GM12878 (cell line): ENCODE measurements at regions not wholly inside any gene's neighbourhood (a gene's known extent, or its start where the extent isn't known, plus 50 kb on each side); places are given as distances from the start of the nearest gene placed in this dataset.

Experiments
- ATAC-seq: fragments of 200-7000 bp; cut with Tn5 transposase; 3 replicates; pipeline ENCODE4 v1.9.1; 2020; ENCODE audit warnings: mild to moderate bottlenecking, moderate library complexity
- BruUV-seq: library from RNA; stranded (reverse); fragments of 400-500 nt; replicated peaks from 2 replicates; lab custom pipeline; 2021; lab: Mats Ljungman, UMichigan
- CTCF ChIA-PET: fragments of 300-600 bp; sonication (Branson Sonifier 250); formaldehyde crosslinking; extraction: SDS; loops from one replicate; lab custom pipeline; 2021; ENCODE audit warnings: inconsistent platforms; lab: Yijun Ruan, JAX
- POLR2A ChIA-PET: fragments of 350-600 bp; formaldehyde crosslinking; extraction: SDS; loops from one replicate; lab custom pipeline; 2021; ENCODE audit warnings: inconsistent platforms; lab: Charles Lee
- RAD21 ChIA-PET: fragments of 300-600 bp; sonication (Branson Sonifier 250); formaldehyde crosslinking; loops from one replicate; lab custom pipeline; 2023; ENCODE audit warnings: antibody characterized with exemption; ENCODE audit not compliant: unreplicated experiment; lab: Charles Lee
- SMC1A ChIA-PET: fragments of 300-600 bp; sonication (Branson Sonifier 250); formaldehyde crosslinking; loops from one replicate; lab custom pipeline; 2023; ENCODE audit not compliant: unreplicated experiment, uncharacterized antibody; lab: Charles Lee
- DNase-seq: peaks from one replicate; pipeline ENCODE4 v3.0.0-alpha.2; 2011; ENCODE audit warnings: low read depth, low spot score
- FAIRE-seq: peaks from 3 replicates; lab custom pipeline; 2011; peaks lifted over from hg19 to GRCh38; lab: Jason Lieb, UNC
- H2AFZ ChIP-seq: 2 replicates; pipeline ENCODE4 v1.6.0; 2011; ENCODE audit warnings: low read depth, low read length, control low read depth; ENCODE audit not compliant: control insufficient read depth
- H3K27ac ChIP-seq: 2 replicates; pipeline ENCODE4 v1.5.1; 2011; ENCODE audit warnings: control low read depth; ENCODE audit not compliant: control insufficient read depth, insufficient read depth
- H3K27me3 ChIP-seq, 2 experiments: replicated peaks in 1 of 2; 2 replicates each; pipeline versions ENCODE4 v1.6.0 to v1.6.1; 2011; ENCODE audit warnings: low read length in 1 of 2; ENCODE audit not compliant: control insufficient read depth in 2 of 2, insufficient read depth in 2 of 2
- H3K36me3 ChIP-seq, 2 experiments: 2 replicates each; pipeline ENCODE4 v1.5.1; 2011; ENCODE audit warnings: low read length in 1 of 2; ENCODE audit not compliant: control insufficient read depth in 2 of 2, insufficient read depth in 2 of 2
- H3K4me1 ChIP-seq: 2 replicates; pipeline ENCODE4 v1.6.1; 2011; ENCODE audit warnings: mild to moderate bottlenecking, low read length, moderate library complexity, mixed read lengths; ENCODE audit not compliant: control insufficient read depth, insufficient read depth
- H3K4me2 ChIP-seq: 2 replicates; pipeline ENCODE4 v1.6.0; 2011; ENCODE audit warnings: control low read depth; ENCODE audit not compliant: control insufficient read depth, insufficient read depth
- H3K4me3 ChIP-seq: fragments of 200-600 bp; sonication (generic); 2 replicates; pipeline ENCODE4 v1.5.1; 2016
- H3K79me2 ChIP-seq: 2 replicates; pipeline ENCODE4 v1.6.0; 2011; ENCODE audit warnings: low read length; ENCODE audit not compliant: control insufficient read depth, insufficient read depth
- H3K9ac ChIP-seq: 2 replicates; pipeline ENCODE4 v1.8.0; 2011; ENCODE audit warnings: low read length, control low read depth, mixed read lengths; ENCODE audit not compliant: control insufficient read depth, insufficient read depth
- H3K9me3 ChIP-seq: replicated peaks from 3 replicates; pipeline ENCODE4 v1.5.1; 2011; ENCODE audit warnings: mild to moderate bottlenecking, low read length; ENCODE audit not compliant: control insufficient read depth, insufficient read depth
- H4K20me1 ChIP-seq: 2 replicates; pipeline ENCODE4 v1.6.0; 2011; ENCODE audit not compliant: control insufficient read depth, insufficient read depth
- EZH2 ChIP-seq: IDR thresholded peaks from 2 replicates; pipeline ENCODE4 v1.6.1; 2012; ENCODE audit warnings: low read depth, mild to moderate bottlenecking, control low read depth, inconsistent platforms, low read length, borderline replicate concordance; ENCODE audit not compliant: control insufficient read depth
- MAX ChIP-seq: IDR thresholded peaks from 2 replicates; pipeline ENCODE4 v1.6.1; 2012; ENCODE audit warnings: low read depth, low read length, improper control_type of control experiment
- NR2C2 ChIP-seq: IDR thresholded peaks from 2 replicates; pipeline ENCODE4 v1.6.1; 2011; ENCODE audit warnings: borderline replicate concordance, low read depth; ENCODE audit not compliant: control insufficient read depth, insufficient read length
- PKNOX1 ChIP-seq: fragments of 450-650 bp; IDR thresholded peaks from 2 replicates; pipeline ENCODE4 v1.6.1; 2016; ENCODE audit warnings: mild to moderate bottlenecking
- RCOR1 ChIP-seq: conservative IDR thresholded peaks from 2 replicates; pipeline ENCODE4 v1.6.1; 2012; ENCODE audit warnings: low read depth, low read length, improper control_type of control experiment
- SMAD5 ChIP-seq: IDR thresholded peaks from 2 replicates; pipeline ENCODE4 v1.6.1; 2016; ENCODE audit warnings: antibody characterized with exemption, low read depth
- SUPT20H ChIP-seq: IDR thresholded peaks from 2 replicates; pipeline ENCODE4 v1.6.1; 2011; ENCODE audit warnings: low read depth, mild to moderate bottlenecking, low read length, moderate library complexity, borderline replicate concordance; ENCODE audit not compliant: control insufficient read depth
- USF2 ChIP-seq: IDR thresholded peaks from 2 replicates; pipeline ENCODE4 v1.6.1; 2011; ENCODE audit warnings: low read depth, low read length, improper control_type of control experiment, borderline replicate concordance
- ZBTB33 ChIP-seq: fragments of 450-650 bp; IDR thresholded peaks from 2 replicates; pipeline ENCODE4 v1.6.1; 2017; ENCODE audit warnings: mild to moderate bottlenecking
- ZNF622 ChIP-seq: fragments of 450-650 bp; IDR thresholded peaks from 2 replicates; pipeline ENCODE4 v1.6.1; 2017; ENCODE audit warnings: mild to moderate bottlenecking, inconsistent platforms
- ZNF687 ChIP-seq: fragments of 450-650 bp; IDR thresholded peaks from 2 replicates; pipeline ENCODE4 v1.6.1; 2017; ENCODE audit warnings: mild to moderate bottlenecking, moderate library complexity
- ZSCAN29 ChIP-seq: fragments of 450-650 bp; IDR thresholded peaks from 2 replicates; pipeline ENCODE4 v1.6.1; 2017; ENCODE audit warnings: mild to moderate bottlenecking, moderate library complexity
- WGBS: methylation state at CpG from one replicate; pipeline ENCODE4 v1.1.6; 2016; ENCODE audit warnings: low lambda C conversion rate; ENCODE audit not compliant: insufficient replicate concordance, insufficient coverage; ENCODE audit errors: missing lambda C conversion rate; 5-methylcytosine and 5-hydroxymethylcytosine counted together
- in situ Hi-C: fragments of 300-500 bp; cut with MboI; formaldehyde crosslinking; loops from 9 replicates; pipeline ENCODE4 v1.14.3; 2018; ENCODE audit warnings: mixed read lengths
- intact Hi-C: fragments of 100-400 bp; cut with micrococcal nuclease; formaldehyde crosslinking; loops from one replicate; pipeline ENCODE4 v1.14.2; 2022; ENCODE audit not compliant: unreplicated experiment

GRCh38 chr10:128848810-128849209 is 618.2 kb upstream of the MGMT start (continued):
- no peak for TF ChIP-seq PKNOX1

- RAD21 ChIA-PET, result no interaction called here
- DNase-seq, result no peak
- POLR2A ChIA-PET, result interaction anchor here (0.6 kb wide), 1 partner anchor 189 kb away, joined by 3 read pairs; no protein-coding TSS in a partner anchor
- Histone ChIP-seq H3K27me3 (no peaks in the 10 kb centered on the region), H3K9me3 (no peaks in the 10 kb centered on the region), H3K4me2 (no peak overlapping the region), H4K20me1 (no peaks in the 10 kb centered on the region), H3K27ac (no peak overlapping the region), H2AFZ (no peak overlapping the region), H3K36me3 (no peaks in the 10 kb centered on the region), H3K9ac (no peak overlapping the region), H3K4me1 (no peaks in the 10 kb centered on the region), H3K4me3 (no peak overlapping the region), H3K79me2 (no peaks in the 10 kb centered on the region)
- no TSS peak for BruUV-seq
- in situ Hi-C loops, result no loop called here
- SMC1A ChIA-PET, result no interaction called here
- no peak for ATAC-seq
- FAIRE-seq, result no peak
- CTCF ChIA-PET, result no interaction called here
- 20% methylated on average over 8 of the region's 8 CpGs for WGBS
- intact Hi-C loops, result loop anchor here (10.0 kb wide), 1 partner anchor 586 kb away; no protein-coding TSS in a partner anchor
- no peak for TF ChIP-seq MAX
- TF ChIP-seq ZBTB33, result no peak
- TF ChIP-seq ZNF622, result no peak
- no peak for TF ChIP-seq ZSCAN29
- TF ChIP-seq SUPT20H, result no peak
- no peak for TF ChIP-seq USF2
- TF ChIP-seq ZNF687, result no peak
- no peak for TF ChIP-seq NR2C2
- no peak for TF ChIP-seq EZH2
- no peak for TF ChIP-seq SMAD5
- no peak for TF ChIP-seq RCOR1
These were observed 616.4 kb upstream of the MGMT start for GRCh38 chr10:128850647-128851046.
